Suppressor macrophage treated with lipopolysaccharide for 4 hours (primary cell): ENCODE measurements at regions not wholly inside any gene's neighbourhood (a gene's known extent, or its start where the extent isn't known, plus 50 kb on each side); places are given as distances from the start of the nearest gene placed in this dataset.
A peak's percentile ranks its signal among the peaks of the same experiment; 100 is the strongest.
"Not testable (repeated sequence)": the region's sequence is repeated elsewhere in the genome, so short reads cannot be mapped to it uniquely, and the experiment has no call there.

Experiments used
- DNase-seq: peaks from one replicate; pipeline ENCODE4 v3.0.0-alpha.2; 2020

DNA sequence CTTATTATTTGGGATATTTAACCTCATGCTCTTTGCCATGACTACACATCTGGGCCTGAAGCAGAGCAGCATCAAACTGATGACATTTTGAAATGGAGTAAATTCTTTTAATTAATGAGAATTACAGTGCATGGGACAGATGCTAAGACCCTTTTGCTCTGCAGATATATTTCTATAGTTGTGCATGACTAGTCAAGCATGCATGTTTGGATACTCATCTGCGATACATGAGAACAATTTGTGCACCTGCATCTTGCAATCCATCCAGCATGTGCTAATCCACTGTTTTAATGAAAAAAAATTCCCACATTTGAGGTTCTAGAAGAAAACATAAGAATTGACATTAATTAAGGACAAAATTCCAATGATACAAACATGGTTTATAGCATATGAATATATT is 1047.6 kb upstream of the ACO1 start:
- DNase-seq, result no peak

DNA sequence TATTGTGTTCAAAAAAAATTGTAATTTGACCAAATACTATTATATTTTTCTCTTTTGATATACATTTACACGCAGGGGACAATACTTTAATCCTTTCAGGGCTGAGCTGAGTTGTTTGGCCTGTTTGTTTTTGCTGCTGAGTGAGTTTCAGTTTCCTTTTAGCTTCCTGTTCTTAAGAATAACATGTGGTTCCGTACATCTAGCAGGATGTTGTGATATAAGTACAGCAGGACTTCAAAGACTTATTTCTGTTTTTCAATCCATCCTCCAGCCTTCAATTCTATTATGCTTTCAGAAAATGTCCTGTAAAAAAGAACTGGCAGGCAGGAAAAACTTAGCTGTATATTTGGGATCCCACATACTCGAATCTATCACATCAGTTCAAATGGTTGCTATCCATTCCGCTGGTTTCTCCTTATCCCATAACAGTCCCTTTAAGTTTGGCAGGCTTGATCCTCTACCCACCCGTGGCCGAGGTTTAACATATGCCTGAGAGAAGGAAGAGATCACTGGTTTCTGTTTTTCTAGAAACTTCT is 1037.3 kb upstream of the ACO1 start:
- peak; percentile 64 for DNase-seq

DNA sequence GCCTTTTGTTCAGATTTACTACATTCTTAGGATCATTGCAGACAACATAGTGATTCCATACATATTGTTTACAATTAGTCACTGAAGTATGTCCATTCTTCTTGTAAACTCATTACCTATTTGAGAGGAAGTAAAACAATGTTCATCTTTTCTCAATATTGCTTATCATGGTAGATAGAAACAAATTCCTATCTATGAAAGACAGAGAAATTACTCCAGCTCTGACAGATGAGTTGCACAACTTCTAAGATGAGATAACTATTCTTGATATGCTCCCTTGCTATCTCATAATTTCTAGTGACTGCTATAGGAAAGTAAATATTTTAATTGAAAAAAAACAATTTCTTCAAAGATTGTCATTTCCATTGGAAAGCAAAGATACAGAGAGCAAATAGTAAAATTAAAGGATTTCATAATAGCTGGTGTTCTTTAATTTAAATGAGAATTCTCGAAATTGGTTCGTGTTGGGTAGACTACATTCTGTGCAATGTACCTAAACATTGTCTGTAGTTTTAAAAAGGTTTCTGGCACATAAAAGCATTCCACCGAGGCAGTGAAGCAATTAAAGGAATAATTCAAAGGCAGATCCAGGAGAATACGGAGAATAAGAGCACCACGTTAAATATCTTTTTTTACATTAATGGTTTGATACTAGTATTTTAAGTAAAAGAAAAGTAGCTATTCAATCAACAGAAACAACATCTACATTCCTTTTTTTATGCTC is 1029.1 kb upstream of the ACO1 start:
- DNase-seq, result no peak

DNA sequence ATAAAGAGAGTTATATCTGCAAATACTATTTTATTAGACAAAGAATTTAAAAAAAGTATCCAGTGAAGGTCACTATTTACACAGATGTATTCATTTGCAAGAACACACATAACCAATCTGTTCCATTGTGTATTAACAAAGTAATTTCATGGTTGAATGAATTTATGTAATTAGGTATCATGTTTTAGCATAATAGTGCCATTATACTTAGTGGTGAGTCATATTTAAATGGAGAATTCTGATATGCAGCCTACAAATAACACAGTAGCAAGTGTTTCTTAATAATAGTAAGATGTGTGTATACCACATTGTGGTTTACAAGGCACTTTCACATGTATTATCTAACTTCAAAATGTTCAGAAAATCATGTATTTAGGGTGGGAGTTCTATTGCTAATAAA is 1028.5 kb upstream of the ACO1 start:
- DNase-seq, result no peak

DNA sequence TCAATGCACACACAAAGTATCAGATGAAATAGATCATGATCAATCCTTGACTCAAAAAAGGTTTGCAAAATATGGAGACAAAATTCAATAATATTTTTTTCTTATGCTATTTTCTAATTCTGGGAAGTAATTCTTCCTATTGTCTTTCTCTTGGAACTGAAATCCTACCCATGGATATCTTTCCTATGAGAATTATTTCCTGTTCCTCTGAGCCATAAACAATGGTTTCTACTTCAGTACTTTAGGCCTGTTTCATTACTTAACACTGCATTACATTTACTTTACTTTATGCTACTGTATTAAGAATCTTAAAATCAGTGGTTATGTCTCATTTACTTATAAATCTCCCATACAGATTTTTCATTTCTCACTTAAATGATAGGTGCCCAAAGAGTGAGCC is 1025.4 kb upstream of the ACO1 start:
- no peak for DNase-seq

DNA sequence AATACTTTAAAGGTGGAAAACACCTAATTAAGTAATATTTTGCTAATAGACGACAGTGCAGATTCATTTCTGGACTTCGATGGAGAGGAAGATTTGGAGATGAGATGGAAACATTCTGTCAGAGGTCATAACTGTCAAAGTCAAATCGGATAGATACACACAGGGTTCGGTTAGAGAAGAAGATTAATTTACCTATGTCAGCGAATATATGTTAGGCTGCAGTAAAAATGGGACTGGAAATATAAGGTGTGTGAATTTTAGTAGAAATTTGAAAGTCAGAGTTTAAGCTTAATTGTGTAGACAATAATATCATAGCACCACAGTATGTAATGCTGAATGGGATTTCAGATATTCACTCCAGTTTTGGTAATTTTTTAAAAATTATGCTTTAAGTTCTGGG is 1020.3 kb upstream of the ACO1 start:
- DNase-seq, result no peak

DNA sequence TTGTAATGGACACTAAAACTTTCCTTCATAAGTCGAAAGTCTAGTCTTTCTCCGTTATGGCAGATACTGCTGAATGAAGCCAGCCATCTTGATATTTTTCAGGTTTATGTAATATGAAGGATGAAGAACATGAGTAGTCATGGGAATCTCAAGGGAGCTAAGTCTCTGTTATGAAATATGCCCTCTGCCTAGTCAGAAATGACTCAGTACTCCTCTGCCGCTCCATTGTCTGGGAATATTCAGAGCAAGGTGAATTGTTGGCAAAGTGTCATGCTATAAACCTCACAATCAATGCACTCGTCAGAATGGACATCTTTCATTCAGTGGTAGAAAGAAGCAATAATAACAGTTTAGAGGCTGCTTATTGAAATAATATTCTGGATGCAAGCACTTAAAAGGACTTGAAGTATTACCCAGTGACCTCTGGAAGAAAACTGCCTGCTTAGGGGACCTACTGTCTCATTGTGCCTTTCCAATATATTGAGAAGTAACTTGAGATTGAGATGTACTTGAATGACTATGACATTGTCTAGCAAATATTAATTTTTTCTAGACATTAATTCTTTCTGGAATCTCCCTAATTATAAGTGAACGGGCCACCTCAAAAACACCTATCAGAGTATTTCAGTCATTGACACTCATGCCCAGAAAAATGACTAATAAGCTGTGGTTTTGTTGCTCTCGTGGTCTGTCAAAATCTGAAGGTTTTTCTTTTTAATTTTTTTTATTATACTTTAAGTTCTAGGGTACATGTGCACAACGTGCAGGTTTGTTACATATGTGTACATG is 1011.5 kb upstream of the ACO1 start:
- DNase-seq, result no peak

DNA sequence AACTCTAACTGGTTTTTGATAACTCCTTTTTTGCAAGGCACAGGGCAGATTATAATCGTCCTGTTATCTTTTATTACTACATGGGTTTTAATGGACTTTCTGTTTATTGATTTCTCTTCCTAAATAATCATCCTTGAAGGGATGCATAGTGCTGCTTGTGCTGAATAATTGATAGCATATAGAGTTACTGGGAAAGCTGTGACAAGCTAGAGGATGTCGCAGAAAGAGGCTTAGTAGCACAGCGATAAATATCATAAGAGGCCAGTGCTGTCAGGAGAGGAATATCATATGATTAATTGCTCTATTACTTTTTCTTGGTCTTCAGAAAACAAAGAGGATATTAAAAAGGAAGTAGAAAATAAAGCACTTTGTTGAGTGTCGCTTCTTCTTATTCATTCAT is 1007.1 kb upstream of the ACO1 start:
- DNase-seq, result no peak

DNA sequence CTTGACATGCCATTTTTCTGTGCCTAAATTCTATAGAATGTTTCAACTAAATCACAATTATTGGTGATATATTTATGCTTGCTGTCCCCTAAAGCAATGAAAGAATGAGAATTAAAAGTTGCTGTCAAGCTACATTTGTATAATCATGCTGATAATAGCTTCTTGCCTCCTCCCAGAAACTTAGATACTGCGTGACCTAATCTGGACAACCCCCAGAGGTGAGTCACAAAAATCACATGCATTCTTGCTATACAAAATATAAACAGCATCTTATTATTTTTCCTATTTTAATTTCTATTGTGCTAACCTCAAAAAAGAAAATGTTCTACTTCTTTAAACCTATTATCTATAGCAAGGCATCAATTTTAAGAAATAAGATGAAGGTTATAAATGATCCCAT is 995.8 kb upstream of the ACO1 start:
- DNase-seq, result no peak

DNA sequence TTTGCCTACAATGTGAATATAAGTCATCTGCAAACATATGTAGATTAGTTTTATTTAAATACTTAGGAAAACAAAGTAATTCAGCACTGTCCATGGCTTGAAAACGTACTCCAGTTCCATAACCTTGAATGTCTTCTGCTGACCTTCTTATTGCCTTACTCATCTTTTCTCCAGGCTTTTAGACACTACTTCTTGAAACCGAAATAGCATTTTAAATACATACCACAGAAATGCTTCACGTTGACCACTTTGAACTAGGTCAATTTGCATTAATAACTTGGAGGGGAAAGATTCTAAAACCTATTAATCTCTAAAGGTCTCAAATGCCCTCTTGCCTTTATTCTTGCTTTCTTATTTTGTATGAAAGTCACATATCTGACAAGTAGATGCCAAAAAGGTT is 995.4 kb upstream of the ACO1 start:
- no peak for DNase-seq

DNA sequence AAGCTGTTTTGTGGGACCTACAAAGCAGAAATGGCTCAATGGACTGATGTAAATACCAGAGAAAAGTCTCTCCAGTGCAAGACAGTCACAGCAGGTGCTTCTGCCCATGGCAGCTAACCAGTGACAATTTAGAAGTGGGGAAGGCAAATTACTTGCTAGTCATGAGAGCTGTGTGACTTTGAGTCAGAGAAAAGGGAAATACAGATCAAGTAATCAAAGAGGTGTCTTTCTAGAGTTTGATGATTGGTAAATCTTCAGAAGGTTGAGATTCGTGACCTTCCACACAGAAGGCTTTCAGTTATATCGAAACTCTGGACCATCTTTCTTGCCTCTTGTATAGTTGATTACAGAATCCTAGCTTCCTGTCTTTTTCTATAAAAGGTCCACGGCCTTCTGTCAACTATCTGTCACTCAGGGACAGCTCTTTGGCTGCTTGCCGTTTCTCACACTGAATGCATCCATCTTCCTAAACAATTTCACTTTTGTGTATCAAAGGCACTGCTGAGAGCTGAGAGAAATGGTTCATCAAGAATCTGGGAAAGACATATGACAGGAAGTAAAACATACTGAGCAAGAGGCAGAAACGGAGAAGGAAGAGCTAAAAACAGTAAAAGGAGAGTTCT is 993.9 kb upstream of the ACO1 start:
- DNase-seq, result no peak

DNA sequence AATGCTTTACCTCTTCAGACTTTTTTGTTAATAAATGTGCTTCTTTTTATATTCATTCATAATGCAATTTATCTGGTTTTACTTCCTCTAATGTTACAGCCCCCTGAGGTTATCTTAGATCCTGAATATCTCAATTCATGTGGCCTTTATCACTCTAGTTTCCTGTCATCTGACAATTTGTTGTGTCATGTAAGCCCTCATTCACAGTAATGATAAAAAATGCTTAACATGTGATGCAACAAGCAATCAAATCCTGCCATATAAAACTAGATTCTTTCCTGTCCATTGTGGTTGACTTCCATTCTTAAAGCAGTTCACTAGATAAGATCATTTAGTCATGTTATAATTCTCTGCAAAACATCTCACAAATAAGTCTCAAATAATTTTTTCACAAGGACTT is 991.2 kb upstream of the ACO1 start:
- DNase-seq, result no peak

DNA sequence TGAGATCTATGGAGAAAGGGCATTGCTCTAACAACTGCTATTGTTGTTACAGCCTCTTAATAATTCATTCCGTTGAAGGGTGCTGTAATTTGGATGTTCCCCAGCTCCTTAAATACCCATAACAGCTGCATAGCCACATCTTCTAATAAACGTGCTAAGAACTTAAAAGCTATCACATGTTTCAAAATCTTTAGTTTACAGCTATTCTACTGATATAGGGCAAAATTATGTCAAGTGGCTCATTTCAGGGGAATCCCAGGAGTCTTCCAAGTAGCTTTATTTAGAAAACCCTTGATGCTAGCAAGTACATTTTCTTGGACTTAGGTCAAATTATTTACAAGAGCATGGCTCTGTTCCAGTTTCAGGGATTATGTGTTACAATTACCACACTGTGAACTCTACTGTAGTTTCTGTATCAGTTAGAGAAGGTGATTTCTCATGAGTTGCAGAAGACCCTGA is 990.4 kb upstream of the ACO1 start:
- DNase-seq, result no peak

DNA sequence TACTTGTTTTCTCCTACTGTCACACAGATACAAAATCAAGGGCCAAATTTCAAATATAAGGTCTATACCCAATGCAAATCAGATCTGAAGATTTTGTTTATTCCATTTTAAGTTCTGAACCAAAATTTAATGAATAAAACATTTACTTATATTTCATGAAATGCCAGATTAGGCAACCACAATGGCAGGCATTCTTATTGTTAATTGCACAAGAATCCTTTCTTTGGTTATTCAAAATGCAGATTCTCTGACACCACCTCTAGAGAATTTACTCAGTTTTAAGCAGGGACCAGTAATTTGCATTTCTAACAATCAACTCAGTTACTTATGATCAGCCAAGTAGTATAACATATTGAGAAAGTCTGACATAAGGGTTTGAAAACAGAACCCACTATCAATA is 972.4 kb upstream of the ACO1 start:
- no peak for DNase-seq

DNA sequence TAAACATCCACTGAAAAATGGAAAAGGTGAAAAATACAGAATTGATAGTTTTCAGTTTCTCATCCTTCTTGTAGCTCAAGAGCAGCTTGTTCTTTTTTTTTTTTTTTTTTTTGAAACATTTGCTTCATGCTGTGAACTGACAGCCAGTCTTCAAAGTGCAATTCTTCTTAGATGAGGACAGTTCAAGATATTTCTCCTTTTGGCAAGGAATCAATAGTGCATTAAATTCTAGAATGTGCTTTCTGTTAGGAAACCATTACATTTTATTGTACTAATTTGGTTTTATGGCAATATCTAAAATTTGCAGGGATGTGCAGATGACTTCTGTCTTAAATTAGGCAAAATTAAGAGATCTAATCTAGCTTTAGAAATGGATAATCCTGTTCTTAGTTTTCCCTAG is 969.3 kb upstream of the ACO1 start:
- DNase-seq, result no peak

DNA sequence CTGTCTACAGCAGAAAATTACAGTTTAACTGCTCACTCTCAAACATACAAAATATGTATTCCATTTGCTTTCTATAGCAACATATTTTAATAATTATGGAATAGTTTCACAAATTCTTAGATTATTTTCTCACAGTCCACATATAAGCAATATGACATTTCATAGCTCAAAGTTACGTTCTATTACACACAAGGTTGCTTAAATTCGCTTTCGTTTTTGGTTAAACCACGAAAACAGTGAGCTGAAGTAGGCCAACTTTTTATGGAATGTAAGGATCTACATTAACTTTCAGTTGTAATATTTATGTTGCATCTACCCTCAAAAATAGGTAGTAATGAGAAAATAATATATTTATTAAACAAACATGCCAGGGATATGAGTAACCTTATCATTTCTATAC is 966.0 kb upstream of the ACO1 start:
- DNase-seq, result no peak

DNA sequence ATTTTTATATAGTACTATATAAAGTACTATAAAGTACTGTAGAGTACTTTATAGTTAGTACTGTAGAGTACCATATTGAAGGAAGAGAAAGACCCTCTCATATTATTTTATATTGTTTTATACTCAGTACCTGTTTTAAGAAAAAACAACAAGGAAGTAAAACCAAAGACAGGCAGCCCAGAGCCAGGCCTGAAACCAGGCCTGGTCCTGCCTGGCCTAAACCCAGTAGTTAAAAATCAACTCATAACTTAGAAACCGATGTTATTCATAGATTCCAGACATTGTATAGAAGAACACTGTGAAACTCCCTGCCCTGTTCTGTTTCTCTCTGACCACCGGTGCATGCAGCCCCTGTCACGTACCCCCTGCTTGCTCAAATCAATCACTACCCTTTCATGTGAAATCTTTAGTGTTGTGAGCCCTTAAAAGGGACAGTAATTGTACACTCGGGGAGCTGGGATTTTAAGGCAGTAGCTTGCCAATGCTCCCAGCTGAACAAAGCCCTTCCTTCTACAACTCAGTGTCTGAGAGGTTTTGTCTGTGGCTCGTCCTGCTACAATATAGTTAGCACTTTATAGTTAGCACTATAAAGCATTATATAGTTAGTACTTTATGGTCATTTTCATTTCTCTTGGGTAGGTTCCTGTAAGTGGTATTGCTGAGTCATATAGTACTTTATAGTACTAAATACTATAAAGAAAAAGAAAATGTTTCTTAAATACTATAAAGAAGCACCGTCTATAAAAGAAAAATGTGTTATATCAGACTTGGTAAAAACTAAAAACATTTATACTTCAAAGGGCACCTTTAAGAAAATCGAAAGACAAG is 940.6 kb upstream of the ACO1 start:
- DNase-seq, result not testable (repeated sequence)

DNA sequence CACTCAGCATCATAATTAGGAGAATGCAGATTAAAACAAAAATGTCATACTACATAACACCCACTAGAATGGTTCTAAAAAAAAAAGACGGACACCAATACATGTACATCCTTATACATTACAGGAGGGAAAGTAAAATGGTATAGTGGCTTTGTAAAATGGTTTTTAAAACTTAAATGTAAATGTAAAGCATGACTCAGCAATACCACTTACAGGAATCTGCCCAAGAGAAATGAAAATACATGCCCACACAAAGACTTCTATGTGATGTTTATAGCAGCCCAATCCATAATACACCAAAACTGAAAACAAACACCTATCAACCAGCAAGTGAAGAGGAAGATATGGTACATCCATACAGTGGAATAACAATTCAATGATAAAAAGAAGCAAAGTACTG is 939.1 kb upstream of the ACO1 start:
- DNase-seq, result no peak

DNA sequence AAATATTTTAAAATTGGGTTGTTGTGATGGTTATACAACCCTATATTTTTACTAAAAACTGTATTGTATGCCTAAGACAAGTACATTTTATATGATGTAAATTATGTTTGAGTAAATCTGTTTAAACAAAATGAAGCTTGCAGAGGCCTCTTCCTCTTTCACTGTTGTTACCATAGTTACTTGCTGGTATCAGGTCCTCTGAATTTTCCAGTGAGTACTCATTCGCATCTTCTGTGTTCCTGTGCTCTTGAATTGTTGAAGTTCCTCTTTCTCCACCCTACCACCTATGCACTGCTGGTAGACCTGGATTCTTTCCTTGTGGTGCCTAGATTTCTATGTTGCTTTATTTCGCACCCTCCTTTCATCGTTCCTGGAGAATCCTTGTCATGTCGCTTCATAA is 938.5 kb upstream of the ACO1 start:
- DNase-seq, result no peak

DNA sequence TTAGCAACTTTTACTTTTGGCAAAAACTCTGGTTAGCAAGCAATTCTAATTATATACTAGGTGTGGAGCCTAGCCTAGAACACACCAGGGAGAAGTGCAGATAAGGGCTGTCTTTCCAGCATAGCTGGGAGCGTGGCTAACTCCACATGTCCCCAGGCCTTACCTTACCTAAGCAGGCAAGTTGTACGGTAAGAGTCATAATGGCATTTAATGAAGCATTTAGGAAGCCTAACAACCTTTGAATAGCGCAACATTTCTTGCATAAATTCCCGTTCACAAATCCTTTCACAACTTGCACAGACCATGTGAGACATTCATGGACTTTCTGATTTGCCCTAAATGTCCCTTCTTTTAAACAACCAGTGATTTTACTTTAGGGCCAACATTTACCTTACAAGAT is 917.4 kb upstream of the ACO1 start:
- DNase-seq, result no peak

DNA sequence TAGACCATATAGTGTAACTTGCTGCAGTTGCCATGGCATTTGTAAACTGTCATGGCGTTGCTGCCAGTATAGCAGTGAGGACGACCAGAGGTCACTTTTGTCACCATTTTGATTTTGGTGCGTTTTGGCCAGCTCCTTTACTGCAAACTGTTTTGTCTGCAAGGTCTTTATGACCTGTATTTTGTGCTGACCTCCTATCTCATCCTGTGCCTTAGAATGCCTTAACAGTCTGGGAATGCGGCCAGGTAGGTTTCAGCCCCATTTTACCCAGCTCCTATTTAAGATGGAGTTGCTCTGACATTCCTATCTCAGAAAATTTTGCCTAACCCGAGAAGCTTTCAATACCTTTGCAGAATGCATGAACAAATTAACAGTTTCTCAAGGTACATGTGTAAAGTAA is 914.4 kb upstream of the ACO1 start:
- DNase-seq, result no peak

DNA sequence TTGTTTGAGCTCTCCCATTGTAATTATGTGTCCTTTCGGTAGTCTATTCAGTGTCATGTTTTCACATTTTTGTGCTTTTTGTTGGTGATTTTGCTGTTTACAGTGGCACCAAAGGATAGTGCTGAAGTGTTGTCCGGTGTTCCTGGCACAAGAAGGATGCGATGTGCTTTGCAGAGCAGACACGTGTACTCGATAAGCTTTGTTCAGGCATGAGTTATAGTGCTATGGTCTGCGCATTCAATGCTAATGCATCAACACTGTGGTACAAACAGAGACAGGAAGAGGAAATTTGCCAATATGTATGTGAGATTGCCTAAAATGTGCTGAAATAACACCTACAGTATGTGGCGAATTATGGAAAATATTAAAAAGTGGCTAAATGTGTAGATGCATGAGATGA is 913.4 kb upstream of the ACO1 start:
- no peak for DNase-seq

DNA sequence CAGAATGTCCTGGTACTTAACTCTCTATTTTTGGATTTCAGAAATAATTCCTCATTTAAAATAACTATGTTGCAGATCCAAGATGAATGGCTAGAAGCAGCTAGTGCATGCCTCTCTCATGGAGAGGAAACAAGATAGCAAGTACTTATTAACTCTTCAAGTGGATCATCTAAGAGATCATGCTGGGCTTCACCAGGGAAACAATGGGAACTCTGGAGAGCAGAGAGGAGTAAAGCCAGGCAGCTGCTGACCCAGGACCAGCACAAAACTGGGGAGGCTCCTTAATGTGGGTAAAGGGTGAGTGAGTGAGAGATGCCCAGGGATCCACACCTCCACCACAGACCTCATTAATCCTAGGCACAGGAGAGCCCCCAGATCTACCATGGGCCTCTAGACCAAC is 897.8 kb upstream of the ACO1 start:
- no peak for DNase-seq
